Urothelium cell line (cell line): ENCODE measurements at regions not wholly inside any gene's neighbourhood (a gene's known extent, or its start where the extent isn't known, plus 50 kb on each side); places are given as distances from the start of the nearest gene placed in this dataset.

Experiments
- DNase-seq: peaks from one replicate; pipeline ENCODE4 v3.0.0; 2011; ENCODE audit warnings: low spot score, mixed read lengths
- FAIRE-seq: peaks from 2 replicates; lab custom pipeline; 2011; peaks lifted over from hg19 to GRCh38; lab: Jason Lieb, UNC

DNA sequence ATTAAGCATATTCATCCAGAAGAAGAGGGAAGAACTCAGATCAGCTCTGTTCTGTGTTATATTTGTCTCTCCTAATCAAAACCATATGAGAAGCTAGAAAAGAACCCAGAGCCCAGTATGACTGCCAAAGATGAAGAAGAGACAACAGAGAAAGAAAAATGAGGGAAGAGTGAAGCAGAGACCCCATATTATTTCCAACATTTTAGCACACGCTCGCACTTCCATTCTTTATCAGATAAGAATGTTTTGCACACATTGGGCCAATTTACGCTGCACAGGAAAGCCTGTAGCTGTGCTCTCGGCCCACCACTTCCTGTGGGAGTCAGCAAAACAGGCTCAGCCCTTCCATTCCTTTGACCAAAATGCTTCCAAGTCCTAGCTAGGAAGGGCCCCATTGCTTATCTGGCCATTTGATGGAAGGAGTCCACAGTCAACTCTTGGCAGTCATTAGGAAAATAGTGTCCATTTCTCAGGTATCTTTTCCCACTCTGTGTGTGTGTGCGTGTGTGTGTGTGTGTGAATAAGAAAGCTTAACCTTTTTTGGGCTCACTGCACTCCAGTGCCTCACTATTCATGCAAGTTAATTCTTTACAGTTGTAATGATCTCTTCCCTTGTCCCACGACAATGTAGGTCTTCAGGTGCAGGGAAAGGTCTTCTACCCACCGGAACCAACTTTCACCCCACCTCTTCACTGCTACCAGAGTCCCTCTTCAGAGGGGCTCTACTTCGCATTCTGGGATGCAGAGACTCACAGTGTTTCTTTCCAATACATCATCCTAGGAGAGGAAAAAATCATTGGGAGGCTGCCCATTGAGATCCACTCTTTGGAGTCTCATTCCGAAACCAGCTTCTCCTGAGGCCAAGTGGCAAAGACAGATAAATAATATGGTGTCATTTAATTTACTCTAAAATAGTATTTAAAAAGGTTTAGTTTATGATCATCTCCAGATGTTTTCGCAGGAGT is 237.5 kb downstream of the COG6 start:
- FAIRE-seq (no peak), DNase-seq (no peak)

DNA sequence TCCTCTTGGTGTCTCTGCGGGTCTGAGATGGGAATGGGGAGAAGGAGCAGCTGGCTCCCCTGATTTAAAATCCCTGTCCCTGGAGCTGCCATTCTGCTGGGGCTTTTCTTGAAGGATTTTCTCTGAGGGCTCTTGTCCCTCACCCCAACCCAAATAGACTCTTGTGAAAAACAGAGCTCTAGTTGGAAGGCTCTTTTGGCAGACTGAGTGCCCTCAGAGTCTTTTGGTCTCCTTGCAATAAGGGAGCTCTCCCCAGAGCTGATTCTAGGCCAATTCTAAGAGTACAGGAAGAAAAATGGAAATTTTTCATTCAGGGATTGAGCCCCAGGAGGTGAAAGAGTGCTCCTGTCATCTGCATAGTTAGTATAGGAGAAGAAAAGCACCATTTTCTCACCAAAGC is 238.3 kb downstream of the COG6 start:
- FAIRE-seq, result no peak
- no peak for DNase-seq

DNA sequence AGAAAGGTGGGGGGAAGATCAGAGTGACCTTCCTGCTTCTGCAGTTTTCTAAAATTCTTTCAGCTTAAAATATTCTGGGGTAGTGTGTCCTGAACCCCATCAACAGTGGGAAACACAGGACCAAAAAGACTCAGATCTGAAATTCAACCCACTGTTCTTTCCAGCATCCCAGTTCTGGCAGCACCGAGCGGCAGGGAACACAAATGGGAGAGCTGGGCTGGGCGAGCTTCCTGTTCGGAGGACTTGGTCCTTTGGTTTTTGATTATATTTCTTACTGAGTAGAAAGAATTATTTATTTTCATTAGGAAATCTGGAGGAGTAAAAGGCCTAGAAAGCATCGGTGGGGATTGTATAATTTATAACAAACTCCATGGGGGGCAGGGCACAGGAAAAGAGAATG is 239.1 kb downstream of the COG6 start:
- DNase-seq (no peak), FAIRE-seq (no peak)

DNA sequence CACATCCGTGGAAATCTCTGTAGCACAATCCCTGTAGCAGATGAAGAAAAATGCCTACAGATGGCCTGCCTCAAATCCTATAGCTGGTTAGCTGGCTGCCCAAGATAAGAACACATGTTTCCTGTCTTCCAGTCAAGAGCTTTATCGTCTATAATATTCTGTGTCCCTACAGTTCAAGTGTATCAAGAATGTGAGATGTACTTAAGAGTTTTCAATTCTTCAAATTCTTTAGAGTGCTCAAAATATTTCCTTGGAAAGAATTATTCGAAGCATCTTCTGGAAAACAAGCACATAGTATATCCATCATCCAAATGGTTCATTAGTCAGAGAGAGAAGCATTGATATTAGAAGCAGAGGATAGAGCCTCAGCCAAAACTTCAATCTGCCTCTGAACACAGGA is 239.8 kb downstream of the COG6 start:
- DNase-seq, result no peak
- no peak for FAIRE-seq

DNA sequence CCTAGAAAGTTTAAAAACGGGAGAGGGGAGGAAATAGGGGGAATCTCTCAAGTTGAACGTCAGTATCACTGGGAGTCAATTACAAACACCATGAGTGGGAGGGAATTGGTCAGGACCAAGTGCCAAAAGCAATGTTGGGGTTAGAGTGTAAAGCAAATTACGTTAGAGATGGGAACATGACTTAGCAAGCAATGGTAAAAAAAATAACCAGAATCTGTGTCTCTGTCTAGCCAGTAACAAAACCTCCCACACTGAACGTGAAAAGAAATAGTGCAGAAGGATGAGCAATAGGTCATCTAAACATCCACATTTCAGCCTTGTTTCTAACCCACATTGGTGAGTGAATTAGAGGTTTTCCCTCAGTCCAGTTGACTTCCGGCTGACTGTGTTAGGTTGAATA is 242.2 kb downstream of the COG6 start:
- no peak for FAIRE-seq
- DNase-seq, result no peak

DNA sequence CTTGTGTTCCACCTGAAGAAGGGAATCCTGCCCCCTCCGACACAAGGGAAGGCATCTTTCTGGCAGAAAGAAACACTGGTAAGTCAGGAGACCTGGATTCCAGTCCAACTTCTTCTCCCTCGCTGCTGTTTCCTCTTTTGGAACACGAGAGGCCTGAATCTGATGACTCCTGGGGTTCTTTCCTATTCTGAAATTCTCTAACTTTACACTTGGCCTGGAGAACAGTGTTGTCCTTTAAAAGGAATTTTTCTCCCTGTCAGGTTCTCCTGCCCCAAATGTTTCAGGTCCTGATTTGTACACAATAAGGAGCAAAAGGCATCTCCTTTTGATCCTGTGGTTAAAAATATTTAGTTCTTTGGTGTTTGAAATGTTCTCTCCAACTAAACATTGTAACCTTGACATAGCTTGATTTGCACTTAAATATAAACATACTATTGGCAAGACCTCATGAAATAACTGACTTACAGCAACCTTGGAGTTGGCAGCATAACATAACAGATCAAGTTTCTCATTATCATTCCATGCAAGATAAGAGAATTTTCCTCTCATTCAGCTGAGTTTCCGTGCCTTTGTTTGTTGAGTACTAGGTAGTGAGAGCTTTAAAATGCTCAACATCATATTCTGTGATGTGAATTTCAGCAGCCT is 244.8 kb downstream of the COG6 start:
- no peak for FAIRE-seq
- DNase-seq, result no peak

DNA sequence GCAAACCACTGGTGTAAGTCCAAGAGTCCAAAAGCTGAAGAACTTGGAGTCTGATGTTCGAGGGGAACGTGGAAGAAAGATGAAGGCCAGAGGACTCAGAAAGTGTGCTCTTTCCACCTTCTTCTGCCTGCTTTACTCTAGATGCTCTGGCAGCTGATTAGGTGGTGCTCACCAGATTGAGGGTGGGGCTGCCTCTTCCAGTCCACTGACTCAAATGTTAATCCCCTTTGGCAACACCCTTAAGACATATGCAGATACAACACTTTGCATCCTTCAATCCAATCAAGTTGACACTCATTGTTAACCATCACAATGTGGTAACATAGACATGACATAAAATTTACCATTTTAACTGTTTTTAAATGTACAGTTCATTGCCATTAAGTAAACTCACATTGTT is 249.5 kb downstream of the COG6 start:
- DNase-seq (no peak), FAIRE-seq (no peak)

DNA sequence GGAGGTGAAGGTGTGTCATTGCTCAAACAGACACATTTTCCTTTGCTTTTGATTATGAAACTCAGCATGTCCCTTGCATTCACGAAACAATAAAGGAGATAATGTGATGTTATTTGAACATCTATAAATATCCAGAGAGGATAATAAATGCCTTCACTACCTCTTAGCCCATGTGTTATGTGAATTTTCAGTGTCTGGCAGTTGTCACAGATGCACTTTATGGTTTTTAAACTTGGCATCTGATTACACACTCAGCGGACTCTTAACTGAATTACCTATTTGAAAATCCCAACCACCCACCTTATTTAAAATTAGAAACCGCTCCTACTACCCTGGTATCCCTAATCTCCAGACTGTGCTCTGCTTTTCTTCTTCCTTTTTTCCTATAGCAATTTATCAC is 254.2 kb downstream of the COG6 start:
- FAIRE-seq (no peak), DNase-seq (no peak)

DNA sequence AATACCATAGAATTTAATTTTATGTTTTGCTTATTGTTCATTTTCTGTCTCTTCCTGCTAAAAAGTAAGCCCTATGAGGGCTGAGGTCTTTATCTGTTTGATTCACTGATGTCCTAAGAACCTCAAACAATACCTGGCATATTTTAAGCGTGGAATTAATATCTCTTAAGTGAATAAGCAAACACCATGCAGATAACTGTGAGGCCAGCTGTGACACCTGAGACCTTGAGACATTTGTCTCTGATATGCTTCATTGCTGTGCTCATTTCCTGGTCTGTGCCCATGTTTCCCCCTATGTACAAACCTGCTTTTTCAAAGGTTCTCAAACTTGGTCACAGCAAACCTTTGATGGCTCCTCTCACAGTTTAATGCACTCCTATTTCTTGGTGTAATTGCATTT is 254.6 kb downstream of the COG6 start:
- FAIRE-seq, result no peak

DNA sequence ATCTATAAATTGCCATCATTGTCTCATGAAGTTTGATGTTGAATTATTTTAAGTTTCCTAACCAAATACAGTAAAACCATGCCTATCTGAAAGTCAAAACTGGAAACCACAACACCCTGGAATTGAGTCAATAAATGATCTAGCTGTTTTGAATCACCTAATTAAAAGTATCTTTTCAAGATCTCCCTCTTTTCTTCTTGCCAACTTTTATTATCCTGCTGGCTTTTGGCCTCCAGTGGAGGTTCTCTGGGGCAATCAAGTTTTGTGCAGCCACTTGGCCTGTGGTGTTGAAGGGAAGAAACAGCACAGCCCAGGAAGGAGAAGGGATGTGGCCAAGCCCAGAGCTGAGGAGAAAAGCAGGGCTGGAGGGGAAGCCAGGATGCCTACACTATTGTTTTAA is 255.4 kb downstream of the COG6 start:
- no peak for FAIRE-seq
- no peak for DNase-seq

More for the DNA sequence above, 254.6 kb downstream of the COG6 start:
- DNase-seq, result no peak

DNA sequence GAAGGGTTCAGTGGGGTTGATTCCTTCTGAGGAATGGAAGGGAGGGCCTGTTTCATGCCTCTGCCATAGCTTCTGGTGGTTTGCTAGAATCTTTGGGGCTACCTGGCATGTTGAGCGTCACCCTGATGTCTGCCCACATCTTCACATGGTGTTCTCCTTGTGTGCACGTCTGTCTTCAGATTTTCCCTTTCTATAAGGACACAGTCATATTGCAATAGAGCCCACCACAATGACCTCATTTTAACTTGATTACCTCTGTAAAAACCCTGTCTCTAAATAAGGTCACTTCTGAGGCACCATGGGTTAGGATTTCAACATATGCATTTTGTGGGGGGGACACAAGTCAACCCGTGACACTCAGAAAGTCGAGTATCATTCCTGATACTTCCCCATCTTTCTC is 257.9 kb downstream of the COG6 start:
- FAIRE-seq (no peak), DNase-seq (no peak)

DNA sequence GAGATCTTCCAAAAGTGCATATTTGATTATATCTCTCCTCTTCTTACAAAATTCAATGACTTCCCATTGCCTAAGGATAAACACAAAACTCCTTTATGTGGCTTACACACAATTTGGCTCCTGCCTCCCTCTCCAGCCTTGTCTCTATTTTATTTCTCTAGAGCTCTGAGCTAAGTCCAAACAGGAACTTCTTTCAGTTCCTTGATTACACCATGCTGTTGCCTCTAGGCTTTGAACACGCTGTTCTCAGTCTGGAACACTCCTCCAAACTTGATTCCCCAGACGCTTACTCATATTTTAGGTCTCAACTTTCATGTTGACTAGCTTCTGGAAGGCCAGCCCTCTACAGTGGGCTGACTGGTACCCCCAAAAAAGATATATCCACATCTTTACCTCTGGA is 258.5 kb downstream of the COG6 start:
- DNase-seq (no peak), FAIRE-seq (no peak)

DNA sequence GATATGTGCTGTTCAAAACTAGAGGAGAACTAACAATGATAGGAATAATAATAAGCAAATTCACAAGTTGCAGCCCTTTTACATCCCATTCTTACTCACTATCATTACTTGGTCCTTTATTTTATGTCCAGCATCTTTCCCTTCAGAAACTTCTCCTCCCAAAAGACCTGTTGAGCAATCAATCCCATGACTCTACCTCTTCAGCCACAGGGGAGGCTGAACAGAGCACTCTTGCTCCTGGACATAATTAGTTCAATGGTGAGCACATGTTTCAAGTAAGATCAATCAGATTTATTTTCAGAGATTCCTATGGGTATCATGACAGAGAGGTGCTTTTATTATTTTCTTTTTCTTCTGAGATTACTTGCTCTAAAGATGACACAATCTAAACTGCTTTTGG is 260.0 kb downstream of the COG6 start:
- no peak for FAIRE-seq

DNA sequence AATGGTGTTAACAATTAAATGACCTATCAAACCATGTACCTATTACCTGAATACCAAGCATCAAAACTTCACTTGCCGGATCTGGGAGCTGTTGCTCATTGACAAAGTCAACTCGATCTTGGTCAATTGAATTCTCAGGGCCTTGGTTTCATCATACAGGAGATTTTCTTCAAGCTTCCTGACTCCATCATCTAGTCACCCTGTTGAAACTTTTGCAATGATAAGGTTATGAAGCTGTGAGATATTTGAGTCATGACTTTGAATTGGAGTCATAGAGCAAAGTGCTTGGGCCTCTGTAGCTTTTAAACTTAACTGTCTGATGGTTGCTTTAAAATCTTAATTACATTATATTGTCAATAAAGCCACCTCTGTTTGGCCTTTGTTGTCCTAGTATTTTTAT is 260.9 kb downstream of the COG6 start:
- no peak for FAIRE-seq
- DNase-seq, result no peak

More for the DNA sequence above, 260.0 kb downstream of the COG6 start:
- no peak for DNase-seq

DNA sequence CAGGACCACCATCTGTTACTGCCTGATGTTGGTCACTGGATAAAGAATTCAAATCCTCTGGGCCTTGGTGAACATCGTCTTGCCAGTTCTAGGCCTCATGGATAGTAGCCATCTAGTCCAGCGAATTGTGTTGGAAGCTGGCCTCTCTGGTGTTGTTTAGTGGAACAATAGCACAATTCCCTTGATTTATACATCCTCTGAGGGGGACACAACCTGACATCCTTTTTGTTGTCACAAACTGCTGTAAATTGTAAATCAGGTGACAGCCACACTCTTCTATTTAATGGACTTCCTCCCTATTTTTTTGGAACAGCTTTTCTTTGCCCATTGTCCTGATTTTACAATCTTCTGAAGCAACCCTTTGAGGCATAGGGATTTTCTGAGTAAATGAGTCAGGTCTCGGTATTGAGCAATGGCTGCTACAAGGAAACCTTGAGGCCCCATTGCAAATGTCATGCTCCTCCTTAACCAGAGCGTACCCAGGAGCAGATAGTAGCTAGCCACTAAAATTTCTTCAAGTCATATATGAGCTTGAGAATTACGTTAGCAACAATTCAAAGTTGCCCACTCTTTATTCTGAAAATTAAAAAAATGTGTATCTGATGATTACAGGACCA is 263.3 kb downstream of the COG6 start:
- no peak for FAIRE-seq
- DNase-seq, result no peak

DNA sequence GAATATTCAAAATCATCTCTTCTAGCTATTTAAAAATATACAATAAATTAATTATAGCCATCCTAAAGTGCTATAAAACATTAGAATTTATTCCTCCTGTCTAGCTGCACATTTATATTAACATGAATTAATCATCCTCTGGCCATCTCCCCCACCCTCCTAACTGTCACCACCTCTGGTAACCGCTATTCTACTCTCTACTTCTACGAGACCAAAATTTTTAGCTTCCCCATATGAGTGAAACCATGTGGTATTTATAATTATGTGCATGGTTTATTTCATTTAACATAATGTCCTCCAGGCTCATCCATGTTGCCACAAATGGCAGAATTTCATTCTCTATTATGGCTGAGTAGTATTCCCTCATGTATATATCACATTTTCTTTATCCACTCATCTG is 265.2 kb downstream of the COG6 start:
- FAIRE-seq (no peak), DNase-seq (no peak)

DNA sequence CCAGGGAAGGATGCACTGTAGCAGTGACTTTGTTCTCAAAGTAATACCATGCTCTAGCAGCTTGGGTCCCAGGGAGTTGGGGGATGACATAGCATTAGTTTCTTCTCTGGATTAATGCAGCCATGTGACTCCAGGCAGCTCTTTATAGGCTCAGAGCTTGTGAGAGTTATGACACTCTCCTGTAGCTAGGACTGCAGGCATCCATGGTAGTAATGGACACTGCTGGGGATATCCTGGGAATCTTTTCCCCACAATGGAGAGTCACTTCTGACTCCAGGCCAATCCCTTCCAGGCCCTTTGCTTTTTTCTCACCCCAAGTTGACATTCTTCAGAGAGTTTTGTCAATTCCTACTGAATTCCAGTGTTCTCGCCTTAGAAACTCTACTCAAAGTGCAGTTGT is 270.9 kb downstream of the COG6 start:
- FAIRE-seq, result no peak

DNA sequence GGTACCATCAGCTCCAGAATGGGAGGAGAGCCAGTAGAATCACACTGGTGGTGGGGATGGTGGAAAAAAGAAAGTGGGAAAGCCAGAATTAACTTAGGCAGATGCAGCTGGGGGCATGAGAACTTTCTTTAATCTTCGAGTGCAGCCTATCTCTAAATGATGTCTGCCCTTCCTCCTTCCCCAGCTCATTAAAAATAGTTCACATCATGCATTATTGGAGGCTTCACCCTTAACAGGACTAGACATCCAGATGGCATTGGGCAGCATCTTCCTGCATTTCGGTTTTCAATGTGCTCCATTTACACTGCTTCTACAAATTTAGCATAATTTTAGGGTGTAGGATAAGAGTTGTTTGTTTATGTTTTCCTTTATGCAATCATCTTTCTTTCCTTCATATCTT is 272.8 kb downstream of the COG6 start:
- FAIRE-seq, result no peak
- DNase-seq, result no peak

More for the DNA sequence above, 270.9 kb downstream of the COG6 start:
- no peak for DNase-seq

DNA sequence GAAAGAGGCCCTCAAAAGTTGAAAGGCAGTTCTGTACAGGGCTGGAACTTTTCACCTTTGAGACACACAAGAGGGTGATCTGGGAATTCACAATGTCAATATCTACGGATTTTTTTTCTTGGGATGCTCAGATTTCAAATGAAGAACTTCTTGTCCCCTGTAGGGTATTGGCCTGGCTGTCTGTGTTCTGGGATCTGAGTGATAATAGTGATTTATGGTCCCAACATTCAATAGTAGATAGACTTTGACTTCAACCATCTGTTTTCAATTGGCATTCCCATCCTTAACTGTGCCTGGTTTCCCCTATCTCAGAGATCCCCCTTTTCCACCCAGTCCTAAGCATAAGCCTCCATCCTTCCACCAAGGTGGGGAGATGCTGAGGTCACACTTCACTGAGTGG is 274.1 kb downstream of the COG6 start:
- DNase-seq (no peak), FAIRE-seq (no peak)

DNA sequence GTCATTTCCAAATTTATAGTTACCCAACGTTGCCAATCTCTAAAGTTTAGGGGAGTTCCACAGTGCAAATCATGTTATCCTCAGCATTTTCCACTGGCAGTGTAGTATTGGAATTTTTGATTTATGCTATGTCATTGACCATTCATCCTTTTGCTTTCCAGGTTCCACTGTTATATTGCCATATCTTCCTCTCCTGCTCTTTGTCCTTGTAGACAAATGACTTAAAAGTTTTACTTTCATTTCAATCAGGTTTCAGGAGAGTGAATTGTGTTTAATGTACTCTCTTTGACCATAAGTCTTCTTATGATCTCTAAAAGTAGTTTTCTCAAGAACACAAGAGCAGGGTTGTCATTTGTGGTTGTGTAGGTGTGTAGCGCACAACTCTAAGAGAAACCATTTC is 274.6 kb downstream of the COG6 start:
- DNase-seq (no peak), FAIRE-seq (no peak)

DNA sequence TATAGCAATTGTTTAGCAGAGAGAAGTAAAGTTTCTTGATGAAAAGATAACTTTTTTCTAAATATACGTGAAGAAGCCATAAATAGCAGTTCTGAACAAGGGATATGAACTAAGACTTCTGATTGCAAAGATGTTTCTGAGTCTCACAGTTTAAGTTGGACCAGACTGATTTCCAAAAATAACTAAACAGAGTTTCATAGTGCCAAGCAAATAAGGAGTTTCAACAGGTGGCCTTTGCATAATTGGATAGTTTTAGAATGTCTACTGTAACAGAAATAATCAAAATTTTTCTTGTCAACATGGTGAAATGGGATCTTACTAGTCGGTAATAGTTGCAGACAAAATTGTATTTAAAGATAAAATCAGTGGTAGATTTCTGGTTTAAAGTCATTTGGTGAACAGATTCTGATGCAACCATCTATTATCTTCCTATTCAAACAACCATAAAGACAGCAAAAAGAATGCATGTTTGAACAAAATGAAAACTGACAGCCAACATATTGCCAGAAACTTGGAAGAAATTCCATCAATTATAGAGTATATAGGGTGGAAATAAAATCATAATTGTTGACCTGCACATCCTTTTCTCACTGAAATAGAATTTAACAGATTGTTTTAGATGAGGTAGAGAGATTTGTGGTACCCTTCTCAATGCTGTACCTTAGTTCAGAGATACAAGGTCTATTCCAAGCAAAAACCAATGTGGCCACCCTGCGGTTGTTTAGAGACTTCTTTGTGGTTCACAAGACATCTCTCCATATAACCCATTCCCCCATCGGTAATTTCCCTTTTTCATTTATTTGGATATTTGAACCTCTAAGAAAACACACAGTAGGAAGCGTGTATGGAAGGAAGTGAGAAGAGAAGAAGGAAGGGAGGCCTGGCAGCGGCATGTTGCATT is 275.3 kb downstream of the COG6 start:
- FAIRE-seq (no peak), DNase-seq (no peak)
